HEK293T (cell line): ENCODE measurements at regions not wholly inside any gene's neighbourhood (a gene's known extent, or its start where the extent isn't known, plus 50 kb on each side); places are given as distances from the start of the nearest gene placed in this dataset.
"Not testable (repeated sequence)": the region's sequence is repeated elsewhere in the genome, so short reads cannot be mapped to it uniquely, and the experiment has no call there.

Experiments
- CTCF ChIA-PET: fragments of 350-600 bp; formaldehyde crosslinking; extraction: SDS; loops from one replicate; lab custom pipeline; 2021; ENCODE audit warnings: antibody characterized with exemption, inconsistent platforms; lab: Yijun Ruan, JAX
- POLR2A ChIA-PET: fragments of 350-600 bp; formaldehyde crosslinking; extraction: SDS; loops from one replicate; lab custom pipeline; 2020; ENCODE audit warnings: antibody characterized with exemption, inconsistent platforms; lab: Yijun Ruan, JAX
- DNase-seq: peaks from one replicate; pipeline ENCODE4 v3.0.0; 2012; ENCODE audit warnings: mixed read lengths; ENCODE audit errors: extremely low spot score
- ARNT ChIP-seq: fragments of 450-650 bp; IDR thresholded peaks from 2 replicates; pipeline ENCODE4 v1.6.1; 2017; ENCODE audit warnings: mild to moderate bottlenecking
- BHLHE40 ChIP-seq: fragments of 450-650 bp; IDR thresholded peaks from 2 replicates; pipeline ENCODE4 v1.6.1; 2016; ENCODE audit warnings: mild to moderate bottlenecking, moderate library complexity, borderline replicate concordance
- CTBP1 ChIP-seq: fragments of 450-650 bp; IDR thresholded peaks from 2 replicates; pipeline ENCODE4 v1.6.1; 2016; ENCODE audit warnings: borderline replicate concordance
- ELF4 ChIP-seq: fragments of 450-650 bp; IDR thresholded peaks from 2 replicates; pipeline ENCODE4 v1.6.1; 2017; ENCODE audit warnings: antibody characterized with exemption
- FOXA1 ChIP-seq: fragments of 450-650 bp; IDR thresholded peaks from 2 replicates; pipeline ENCODE4 v1.6.1; 2016; ENCODE audit warnings: mild to moderate bottlenecking
- FOXK2 ChIP-seq: fragments of 450-650 bp; IDR thresholded peaks from 2 replicates; pipeline ENCODE4 v1.6.1; 2016; ENCODE audit warnings: mild to moderate bottlenecking
- FOXM1 ChIP-seq: fragments of 450-650 bp; IDR thresholded peaks from 2 replicates; pipeline ENCODE4 v1.6.1; 2017; ENCODE audit warnings: mild to moderate bottlenecking, borderline replicate concordance
- HDGF ChIP-seq: fragments of 450-650 bp; IDR thresholded peaks from 2 replicates; pipeline ENCODE4 v1.6.1; 2017; ENCODE audit warnings: antibody characterized with exemption, borderline replicate concordance
- L3MBTL2 ChIP-seq: fragments of 450-650 bp; conservative IDR thresholded peaks from 2 replicates; pipeline ENCODE4 v1.6.1; 2016; ENCODE audit warnings: mild to moderate bottlenecking
- LEF1 ChIP-seq: fragments of 450-650 bp; IDR thresholded peaks from 2 replicates; pipeline ENCODE4 v1.6.1; 2017; ENCODE audit warnings: mild to moderate bottlenecking, borderline replicate concordance
- NFRKB ChIP-seq: fragments of 450-650 bp; IDR thresholded peaks from 2 replicates; pipeline ENCODE4 v1.6.1; 2016; ENCODE audit warnings: mild to moderate bottlenecking, moderate library complexity
- PKNOX1 ChIP-seq: fragments of 450-650 bp; IDR thresholded peaks from 2 replicates; pipeline ENCODE4 v1.6.1; 2016
- SP1 ChIP-seq: fragments of 450-650 bp; IDR thresholded peaks from 2 replicates; pipeline ENCODE4 v1.6.1; 2017
- SUZ12 ChIP-seq: fragments of 450-650 bp; IDR thresholded peaks from 2 replicates; pipeline ENCODE4 v1.6.1; 2016; ENCODE audit warnings: mild to moderate bottlenecking
- TARDBP ChIP-seq: fragments of 450-650 bp; IDR thresholded peaks from 2 replicates; pipeline ENCODE4 v1.6.1; 2016
- ZNF384 ChIP-seq: fragments of 450-650 bp; IDR thresholded peaks from 2 replicates; pipeline ENCODE4 v1.6.1; 2016

GRCh38 chr5:68682400-68683160 is 411.2 kb upstream of the SLC30A5 start:
- DNase-seq = no peak
- CTCF ChIA-PET = no interaction called here
- POLR2A ChIA-PET = no interaction called here
- no peak for TF ChIP-seq NFRKB

GRCh38 chr5:68683632-68684036 is 410.2 kb upstream of the SLC30A5 start:
- ChIA-PET CTCF (no interaction called here), POLR2A (no interaction called here)
- no peak for DNase-seq
- TF ChIP-seq BHLHE40 (no peak), PKNOX1 (no peak), FOXA1 (no peak), FOXM1 (no peak), NFRKB (no peak), L3MBTL2 (no peak)

- DNase-seq = no peak
- ChIA-PET POLR2A (no interaction called here), CTCF (no interaction called here)
- TF ChIP-seq SUZ12 (no peak), FOXK2 (no peak), TARDBP (no peak), ARNT (no peak), NFRKB (no peak), ZNF384 (no peak), FOXM1 (no peak), ELF4 (no peak), PKNOX1 (no peak), SP1 (no peak), FOXA1 (no peak)
Measured at GRCh38 chr5:68685863-68686262, 408.0 kb upstream of the SLC30A5 start.

GRCh38 chr5:68688547-68688946 is 405.3 kb upstream of the SLC30A5 start:
- TF ChIP-seq TARDBP (no peak), BHLHE40 (no peak), FOXK2 (no peak), ELF4 (no peak), ARNT (no peak), L3MBTL2 (no peak), PKNOX1 (no peak)
- ChIA-PET POLR2A (no interaction called here), CTCF (no interaction called here)
- no peak for DNase-seq

- ChIA-PET POLR2A (no interaction called here), CTCF (no interaction called here)
- DNase-seq = no peak
- TF ChIP-seq SP1 = no peak
- no peak for TF ChIP-seq FOXK2
- TF ChIP-seq L3MBTL2 = no peak
- no peak for TF ChIP-seq ELF4
- TF ChIP-seq NFRKB = no peak
Measured at GRCh38 chr5:68689010-68689409, 404.8 kb upstream of the SLC30A5 start.

- CTCF ChIA-PET, DNase-seq, POLR2A ChIA-PET: not testable (repeated sequence)
Measured at GRCh38 chr5:68691874-68692273, 401.9 kb upstream of the SLC30A5 start.

GRCh38 chr5:68698025-68698940 is 395.5 kb upstream of the SLC30A5 start:
- ChIA-PET POLR2A (interaction anchor here (1.2 kb wide), 1 partner anchor 13 kb away, joined by 3 read pairs; no protein-coding TSS in a partner anchor), CTCF (no interaction called here)
- DNase-seq = no peak
- no peak for TF ChIP-seq SP1
- no peak for TF ChIP-seq CTBP1
- no peak for TF ChIP-seq SUZ12
- no peak for TF ChIP-seq ARNT
- no peak for TF ChIP-seq ELF4
- no peak for TF ChIP-seq TARDBP
- TF ChIP-seq FOXA1 = no peak
- TF ChIP-seq PKNOX1 = no peak
- TF ChIP-seq LEF1 = no peak
- TF ChIP-seq NFRKB = no peak
- no peak for TF ChIP-seq HDGF
- no peak for TF ChIP-seq BHLHE40
- TF ChIP-seq L3MBTL2 = no peak
- TF ChIP-seq FOXM1 = no peak
- no peak for TF ChIP-seq FOXK2
- no peak for TF ChIP-seq ZNF384
